ENCODE measurements at regions not wholly inside any gene's neighbourhood (a gene's known extent, or its start where the extent isn't known, plus 50 kb on each side); places are given as distances from the start of the nearest gene placed in this dataset.

GRCh38 chr6:2378046-2378657 is 132.7 kb upstream of the GMDS start:
- Mint-ChIP-seq H3K27me3 (no peaks in the 10 kb centered on the region), H3K27ac (no peak overlapping the region), H3K36me3 (no peaks in the 10 kb centered on the region), H3K4me3 (no peak overlapping the region), H3K9me3 (peaks cover 0 to 4% (median 0%) of the 10 kb centered on the region in 3 donors), H3K4me1 (no peaks in the 10 kb centered on the region)
- no peak for ATAC-seq (replicated peaks in 1 of 4)
- Histone ChIP-seq H3K27ac (ENCODE audit: low read length) (no peak overlapping the region), H3K4me1 (ENCODE audit: control insufficient read depth in 1 of 2, extremely low read depth in 1 of 2, insufficient read depth in 2 of 2, low read length in 2 of 2) (no peaks in the 10 kb centered on the region), H3K4me3 (ENCODE audit: control insufficient read depth in 1 of 2, extremely low read depth in 1 of 2, low read length in 1 of 2) (no peak overlapping the region), H3K9me3 (no peaks in the 10 kb centered on the region), H3K27me3 (replicated peaks in 1 of 2; ENCODE audit: control insufficient read depth in 2 of 2, extremely low read depth in 1 of 2, insufficient read depth in 2 of 2, low read length in 1 of 2) (no peaks in the 10 kb centered on the region), H3K36me3 (ENCODE audit: control insufficient read depth in 2 of 2, extremely low read depth in 1 of 2, insufficient read depth in 1 of 2, low read length in 1 of 2) (no peaks in the 10 kb centered on the region)
- DNase-seq: no peak
- CTCF ChIA-PET: no interaction called here
- WGBS (ENCODE audit: insufficient coverage): no CpG with 5 or more reads among the region's 2 CpGs
- POLR2A ChIA-PET: no interaction called here

- H3K27me3 ChIP-seq (replicated peaks in 1 of 2; ENCODE audit: control insufficient read depth in 2 of 2, extremely low read depth in 1 of 2, insufficient read depth in 2 of 2, low read length in 1 of 2): no peaks in the 10 kb centered on the region
- WGBS (ENCODE audit: insufficient coverage): 94% methylated on average over 7 of the region's 19 CpGs
- H3K9me3 ChIP-seq: no peaks in the 10 kb centered on the region
- H3K27ac Mint-ChIP-seq: no peak overlapping the region
- H3K4me3 ChIP-seq (ENCODE audit: control insufficient read depth in 1 of 2, extremely low read depth in 1 of 2, low read length in 1 of 2): no peak overlapping the region
- no peak overlapping the region for H3K4me3 Mint-ChIP-seq
- ChIA-PET CTCF (no interaction called here), POLR2A (no interaction called here)
- DNase-seq: no peak
- H3K27ac ChIP-seq (ENCODE audit: low read length): no peak overlapping the region
- H3K4me1 Mint-ChIP-seq: no peaks in the 10 kb centered on the region
- H3K36me3 ChIP-seq (ENCODE audit: control insufficient read depth in 2 of 2, extremely low read depth in 1 of 2, insufficient read depth in 1 of 2, low read length in 1 of 2): no peaks in the 10 kb centered on the region
- H3K36me3 Mint-ChIP-seq: no peaks in the 10 kb centered on the region
- ATAC-seq (replicated peaks in 1 of 4): no peak
- no peaks in the 10 kb centered on the region for H3K27me3 Mint-ChIP-seq
- H3K9me3 Mint-ChIP-seq: peaks cover 0 to 4% (median 0%) of the 10 kb centered on the region in 3 donors
- no peaks in the 10 kb centered on the region for H3K4me1 ChIP-seq (ENCODE audit: control insufficient read depth in 1 of 2, extremely low read depth in 1 of 2, insufficient read depth in 2 of 2, low read length in 2 of 2)
These were observed 131.3 kb upstream of the GMDS start for GRCh38 chr6:2376429-2377355.

- ChIA-PET POLR2A (no interaction called here), CTCF (no interaction called here)
- Histone ChIP-seq H3K27ac (ENCODE audit: low read length) (no peak overlapping the region), H3K9me3 (no peaks in the 10 kb centered on the region), H3K27me3 (replicated peaks in 1 of 2; ENCODE audit: control insufficient read depth in 2 of 2, extremely low read depth in 1 of 2, insufficient read depth in 2 of 2, low read length in 1 of 2) (no peaks in the 10 kb centered on the region), H3K36me3 (ENCODE audit: control insufficient read depth in 2 of 2, extremely low read depth in 1 of 2, insufficient read depth in 1 of 2, low read length in 1 of 2) (no peaks in the 10 kb centered on the region), H3K4me3 (ENCODE audit: control insufficient read depth in 1 of 2, extremely low read depth in 1 of 2, low read length in 1 of 2) (no peak overlapping the region), H3K4me1 (ENCODE audit: control insufficient read depth in 1 of 2, extremely low read depth in 1 of 2, insufficient read depth in 2 of 2, low read length in 2 of 2) (no peaks in the 10 kb centered on the region)
- H3K4me1 Mint-ChIP-seq: no peaks in the 10 kb centered on the region
- H3K27me3 Mint-ChIP-seq: no peaks in the 10 kb centered on the region
- no peak overlapping the region for H3K4me3 Mint-ChIP-seq
- peaks cover 0 to 4% (median 0%) of the 10 kb centered on the region in 3 donors for H3K9me3 Mint-ChIP-seq
- DNase-seq (no peak), ATAC-seq (replicated peaks in 1 of 4) (no peak)
- no peak overlapping the region for H3K27ac Mint-ChIP-seq
- no peaks in the 10 kb centered on the region for H3K36me3 Mint-ChIP-seq
- 92% methylated on average over 6 of the region's 17 CpGs for WGBS (ENCODE audit: insufficient coverage)
These were observed 130.0 kb upstream of the GMDS start for GRCh38 chr6:2375443-2375842.

- ATAC-seq (replicated peaks in 1 of 4) (no peak), DNase-seq (no peak)
- no peaks in the 10 kb centered on the region for H3K9me3 Mint-ChIP-seq
- H3K36me3 ChIP-seq (ENCODE audit: control insufficient read depth in 2 of 2, extremely low read depth in 1 of 2, insufficient read depth in 1 of 2, low read length in 1 of 2): no peaks in the 10 kb centered on the region
- no peaks in the 10 kb centered on the region for H3K4me1 ChIP-seq (ENCODE audit: control insufficient read depth in 1 of 2, extremely low read depth in 1 of 2, insufficient read depth in 2 of 2, low read length in 2 of 2)
- WGBS (ENCODE audit: insufficient coverage): 85% methylated on average over 3 of the region's 8 CpGs
- H3K4me3 Mint-ChIP-seq: no peak overlapping the region
- H3K27me3 Mint-ChIP-seq: no peaks in the 10 kb centered on the region
- H3K36me3 Mint-ChIP-seq: no peaks in the 10 kb centered on the region
- ChIA-PET POLR2A (no interaction called here), CTCF (no interaction called here)
- H3K4me1 Mint-ChIP-seq: no peaks in the 10 kb centered on the region
- H3K4me3 ChIP-seq (ENCODE audit: control insufficient read depth in 1 of 2, extremely low read depth in 1 of 2, low read length in 1 of 2): no peak overlapping the region
- H3K27ac Mint-ChIP-seq: no peak overlapping the region
- no peaks in the 10 kb centered on the region for H3K9me3 ChIP-seq
- H3K27me3 ChIP-seq (replicated peaks in 1 of 2; ENCODE audit: control insufficient read depth in 2 of 2, extremely low read depth in 1 of 2, insufficient read depth in 2 of 2, low read length in 1 of 2): no peaks in the 10 kb centered on the region
- no peak overlapping the region for H3K27ac ChIP-seq (ENCODE audit: low read length)
These were observed 124.2 kb upstream of the GMDS start for GRCh38 chr6:2369606-2370005.

GRCh38 chr6:2363211-2363610 is 117.8 kb upstream of the GMDS start:
- no peak overlapping the region for H3K27ac ChIP-seq (ENCODE audit: low read length)
- H3K36me3 ChIP-seq (ENCODE audit: control insufficient read depth in 2 of 2, extremely low read depth in 1 of 2, insufficient read depth in 1 of 2, low read length in 1 of 2): no peaks in the 10 kb centered on the region
- H3K9me3 ChIP-seq: no peaks in the 10 kb centered on the region
- H3K27me3 ChIP-seq (replicated peaks in 1 of 2; ENCODE audit: control insufficient read depth in 2 of 2, extremely low read depth in 1 of 2, insufficient read depth in 2 of 2, low read length in 1 of 2): no peaks in the 10 kb centered on the region
- Mint-ChIP-seq H3K27me3 (no peaks in the 10 kb centered on the region), H3K27ac (no peak overlapping the region), H3K36me3 (peaks cover 37% of the 10 kb centered on the region), H3K4me1 (no peaks in the 10 kb centered on the region), H3K4me3 (no peak overlapping the region), H3K9me3 (no peaks in the 10 kb centered on the region)
- CTCF ChIA-PET: no interaction called here
- DNase-seq (no peak), ATAC-seq (replicated peaks in 1 of 4) (no peak)
- WGBS (ENCODE audit: insufficient coverage): 40% methylated on average over 1 of the region's 3 CpGs
- no peak overlapping the region for H3K4me3 ChIP-seq (ENCODE audit: control insufficient read depth in 1 of 2, extremely low read depth in 1 of 2, low read length in 1 of 2)
- POLR2A ChIA-PET: no interaction called here
- no peaks in the 10 kb centered on the region for H3K4me1 ChIP-seq (ENCODE audit: control insufficient read depth in 1 of 2, extremely low read depth in 1 of 2, insufficient read depth in 2 of 2, low read length in 2 of 2)

GRCh38 chr6:2361195-2361594 is 115.8 kb upstream of the GMDS start:
- H3K4me3 ChIP-seq (ENCODE audit: control insufficient read depth in 1 of 2, extremely low read depth in 1 of 2, low read length in 1 of 2): no peak overlapping the region
- H3K9me3 Mint-ChIP-seq: no peaks in the 10 kb centered on the region
- H3K27me3 Mint-ChIP-seq: no peaks in the 10 kb centered on the region
- no peak overlapping the region for H3K27ac ChIP-seq (ENCODE audit: low read length)
- no peaks in the 10 kb centered on the region for H3K4me1 Mint-ChIP-seq
- CTCF ChIA-PET: interaction anchor here in 1 of 2 donors (0.6 kb wide), 1 partner anchor 81 kb away, joined by 3 read pairs; no protein-coding TSS in a partner anchor
- DNase-seq (no peak), ATAC-seq (replicated peaks in 1 of 4) (no peak)
- H3K4me3 Mint-ChIP-seq: no peak overlapping the region
- POLR2A ChIA-PET: no interaction called here
- no peaks in the 10 kb centered on the region for H3K9me3 ChIP-seq
- no peaks in the 10 kb centered on the region for H3K36me3 ChIP-seq (ENCODE audit: control insufficient read depth in 2 of 2, extremely low read depth in 1 of 2, insufficient read depth in 1 of 2, low read length in 1 of 2)
- H3K36me3 Mint-ChIP-seq: peaks cover 37% of the 10 kb centered on the region
- no peaks in the 10 kb centered on the region for H3K27me3 ChIP-seq (replicated peaks in 1 of 2; ENCODE audit: control insufficient read depth in 2 of 2, extremely low read depth in 1 of 2, insufficient read depth in 2 of 2, low read length in 1 of 2)
- 95% methylated on average over 3 of the region's 5 CpGs for WGBS (ENCODE audit: insufficient coverage)
- H3K4me1 ChIP-seq (ENCODE audit: control insufficient read depth in 1 of 2, extremely low read depth in 1 of 2, insufficient read depth in 2 of 2, low read length in 2 of 2): no peaks in the 10 kb centered on the region
- H3K27ac Mint-ChIP-seq: no peak overlapping the region
